CD4-positive, alpha-beta T cell treated with Interleukin-21 for 1 hour (primary cell): ENCODE measurements at regions not wholly inside any gene's neighbourhood (a gene's known extent, or its start where the extent isn't known, plus 50 kb on each side); places are given as distances from the start of the nearest gene placed in this dataset.

Experiments used
- DNase-seq: peaks from one replicate; pipeline ENCODE4 v3.0.0-alpha.2; 2020

- no peak for DNase-seq
Measured at GRCh38 chr13:62292714-62293480, 877.2 kb upstream of the PCDH20 start.

- DNase-seq: no peak
Measured at GRCh38 chr13:62290542-62290941, 874.9 kb upstream of the PCDH20 start.

GRCh38 chr13:62287764-62288163, 872.1 kb upstream of the PCDH20 start:
- DNase-seq: no peak

- DNase-seq: no peak
Measured at GRCh38 chr13:62280590-62280989, 864.9 kb upstream of the PCDH20 start.

- no peak for DNase-seq
Measured at GRCh38 chr13:62278271-62278670, 862.6 kb upstream of the PCDH20 start.

GRCh38 chr13:62251734-62252133, 836.1 kb upstream of the PCDH20 start:
- no peak for DNase-seq

GRCh38 chr13:62250501-62251201, 835.0 kb upstream of the PCDH20 start:
- DNase-seq: no peak

GRCh38 chr13:62246581-62246980, 830.9 kb upstream of the PCDH20 start:
- DNase-seq: no peak

GRCh38 chr13:62243106-62243505, 827.5 kb upstream of the PCDH20 start:
- DNase-seq: no peak

GRCh38 chr13:62234780-62235440, 819.3 kb upstream of the PCDH20 start:
- DNase-seq: no peak

GRCh38 chr13:62210951-62211350, 795.3 kb upstream of the PCDH20 start:
- no peak for DNase-seq

- DNase-seq: no peak
Measured at GRCh38 chr13:62209529-62209928, 793.9 kb upstream of the PCDH20 start.

GRCh38 chr13:62207388-62207787, 791.7 kb upstream of the PCDH20 start:
- no peak for DNase-seq

- no peak for DNase-seq
Measured at GRCh38 chr13:62206165-62206564, 790.5 kb upstream of the PCDH20 start.

GRCh38 chr13:62205273-62205672, 789.6 kb upstream of the PCDH20 start:
- no peak for DNase-seq

- no peak for DNase-seq
Measured at GRCh38 chr13:62194371-62194770, 778.7 kb upstream of the PCDH20 start.

- DNase-seq: no peak
Measured at GRCh38 chr13:62193919-62194318, 778.3 kb upstream of the PCDH20 start.

- no peak for DNase-seq
Measured at GRCh38 chr13:62185631-62186255, 770.1 kb upstream of the PCDH20 start.

GRCh38 chr13:62176051-62176450, 760.4 kb upstream of the PCDH20 start:
- DNase-seq: no peak

- no peak for DNase-seq
Measured at GRCh38 chr13:62173958-62174357, 758.3 kb upstream of the PCDH20 start.

- no peak for DNase-seq
Measured at GRCh38 chr13:62171697-62172096, 756.0 kb upstream of the PCDH20 start.

- DNase-seq: no peak
Measured at GRCh38 chr13:62168891-62169290, 753.2 kb upstream of the PCDH20 start.

GRCh38 chr13:62167650-62168172, 752.1 kb upstream of the PCDH20 start:
- no peak for DNase-seq
